ENCODE measurements at regions not wholly inside any gene's neighbourhood (a gene's known extent, or its start where the extent isn't known, plus 50 kb on each side); places are given as distances from the start of the nearest gene placed in this dataset.

DNA sequence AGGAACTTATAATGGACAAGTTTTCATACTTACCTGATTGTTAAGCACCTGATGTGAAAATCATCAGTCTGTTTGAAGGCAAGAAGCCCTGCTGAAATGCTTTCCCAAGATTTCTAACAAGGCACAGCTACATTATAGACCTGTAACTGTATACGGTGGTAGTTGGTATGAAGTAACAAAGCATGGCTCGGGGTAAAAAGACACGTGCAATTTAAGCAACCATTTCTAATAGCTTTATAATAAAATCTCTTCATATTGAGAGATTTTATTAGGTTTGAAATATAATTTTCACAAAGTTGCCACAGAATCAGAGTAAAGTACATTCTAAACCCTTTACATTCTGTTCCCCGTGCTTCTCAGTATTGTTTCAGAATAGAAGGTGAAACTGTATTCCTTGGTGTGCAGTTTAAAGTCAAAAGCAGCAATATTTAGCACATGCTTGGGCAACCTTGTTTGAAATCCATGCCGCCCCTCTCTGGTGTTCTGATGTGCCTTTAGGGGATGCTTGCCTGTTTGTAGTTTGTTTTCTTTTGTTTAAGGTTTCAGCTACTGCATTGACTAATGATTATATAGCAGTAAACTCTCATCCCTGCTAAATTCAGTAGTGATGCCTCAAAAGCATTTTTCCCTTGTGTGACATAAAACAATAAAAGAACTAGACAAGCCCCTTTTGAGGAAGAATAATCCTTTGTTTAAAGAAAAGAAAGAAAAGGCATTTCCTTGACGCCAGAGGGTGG, 125.2 kb upstream of the OBI1 start (continued):
- TF ChIP-seq ZNF791 (tag by site-specific recombination; IDR thresholded peaks at IDR 0.05) (no peak), ZBTB17 (tag by site-specific recombination; IDR thresholded peaks at IDR 0.05) (no peak), OSR2 (tag by site-specific recombination; IDR thresholded peaks at IDR 0.05) (peak; percentile 66; the same call in 1 of the 2 replicates)

GRCh38 chr13:78780708-78781107, 121.8 kb upstream of the OBI1 start:
- TF ChIP-seq ZNF843 (tag by site-specific recombination; IDR thresholded peaks at IDR 0.05) = peak; percentile 80; the same call in 1 of the 2 replicates
- peak; percentile 52; the same call in 1 of the 2 replicates for TF ChIP-seq TCF7L2 (IDR thresholded peaks at IDR 0.05; ENCODE audit: borderline replicate concordance, low read depth, low read length)
- TF ChIP-seq PRDM4 (tag by site-specific recombination; IDR thresholded peaks at IDR 0.05) = peak; percentile 84
- peak; percentile 21; the same call in 1 of the 2 replicates for TF ChIP-seq OSR2 (tag by site-specific recombination; IDR thresholded peaks at IDR 0.05)
- TF ChIP-seq, protein P1, sequence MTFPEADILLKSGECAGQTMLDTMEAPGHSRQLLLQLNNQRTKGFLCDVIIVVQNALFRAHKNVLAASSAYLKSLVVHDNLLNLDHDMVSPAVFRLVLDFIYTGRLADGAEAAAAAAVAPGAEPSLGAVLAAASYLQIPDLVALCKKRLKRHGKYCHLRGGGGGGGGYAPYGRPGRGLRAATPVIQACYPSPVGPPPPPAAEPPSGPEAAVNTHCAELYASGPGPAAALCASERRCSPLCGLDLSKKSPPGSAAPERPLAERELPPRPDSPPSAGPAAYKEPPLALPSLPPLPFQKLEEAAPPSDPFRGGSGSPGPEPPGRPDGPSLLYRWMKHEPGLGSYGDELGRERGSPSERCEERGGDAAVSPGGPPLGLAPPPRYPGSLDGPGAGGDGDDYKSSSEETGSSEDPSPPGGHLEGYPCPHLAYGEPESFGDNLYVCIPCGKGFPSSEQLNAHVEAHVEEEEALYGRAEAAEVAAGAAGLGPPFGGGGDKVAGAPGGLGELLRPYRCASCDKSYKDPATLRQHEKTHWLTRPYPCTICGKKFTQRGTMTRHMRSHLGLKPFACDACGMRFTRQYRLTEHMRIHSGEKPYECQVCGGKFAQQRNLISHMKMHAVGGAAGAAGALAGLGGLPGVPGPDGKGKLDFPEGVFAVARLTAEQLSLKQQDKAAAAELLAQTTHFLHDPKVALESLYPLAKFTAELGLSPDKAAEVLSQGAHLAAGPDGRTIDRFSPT (tag by site-specific recombination; IDR thresholded peaks at IDR 0.05) = peak; percentile 33; the same call in 1 of the 2 replicates
- no peak for TF ChIP-seq ZBTB20 (tag by site-specific recombination; IDR thresholded peaks at IDR 0.05)
- TF ChIP-seq ZNF558 (tag by site-specific recombination; IDR thresholded peaks at IDR 0.05) = no peak
- peak; percentile 16; the same call in 1 of the 2 replicates for TF ChIP-seq ZNF561 (tag by site-specific recombination; IDR thresholded peaks at IDR 0.05; ENCODE audit: borderline replicate concordance)
- TF ChIP-seq ZNF670 (tag by site-specific recombination; IDR thresholded peaks at IDR 0.05; ENCODE audit: low read depth) = no peak
- peak; percentile 47; the same call in 1 of the 2 replicates for TF ChIP-seq TRIM28 (IDR thresholded peaks at IDR 0.05; ENCODE audit: borderline replicate concordance, low read length)
- no peak for TF ChIP-seq GLIS2 (tag by site-specific recombination; IDR thresholded peaks at IDR 0.05)
- peak; percentile 94 for TF ChIP-seq FEZF1 (tag by site-specific recombination; IDR thresholded peaks at IDR 0.05)
- no peak for TF ChIP-seq ZNF473 (tag by site-specific recombination; IDR thresholded peaks at IDR 0.05)
- peak; percentile 23; the same call in 1 of the 2 replicates for TF ChIP-seq ZNF580 (tag by site-specific recombination; IDR thresholded peaks at IDR 0.05)
- Histone ChIP-seq H3K36me3 (ENCODE audit: control insufficient read depth in 2 of 2, insufficient read depth in 1 of 2, low read length in 2 of 2) (no peaks in the 10 kb centered on the region), H3K4me3 (ENCODE audit: low read depth, low read length) (no peak overlapping the region), H3K27ac (ENCODE audit: extremely low read depth, low read depth, low read length) (no peak overlapping the region), H3K9me3 (ENCODE audit: control insufficient read depth, insufficient read depth, low read depth, low read length) (no peaks in the 10 kb centered on the region), H3K4me1 (ENCODE audit: control insufficient read depth, insufficient read depth, low read length) (no peaks in the 10 kb centered on the region)
- POLR2A ChIA-PET = no interaction called here
- CTCF ChIA-PET = no interaction called here

- Histone ChIP-seq H3K4me1 (ENCODE audit: control insufficient read depth, insufficient read depth, low read length) (no peaks in the 10 kb centered on the region), H3K27ac (ENCODE audit: extremely low read depth, low read depth, low read length) (no peak overlapping the region), H3K4me3 (ENCODE audit: low read depth, low read length) (no peak overlapping the region), H3K9me3 (ENCODE audit: control insufficient read depth, insufficient read depth, low read depth, low read length) (no peaks in the 10 kb centered on the region), H3K36me3 (ENCODE audit: control insufficient read depth in 2 of 2, insufficient read depth in 1 of 2, low read length in 2 of 2) (no peaks in the 10 kb centered on the region)
- CTCF ChIA-PET = no interaction called here
- POLR2A ChIA-PET = no interaction called here
- TF ChIP-seq GLI2 (tag by site-specific recombination; IDR thresholded peaks at IDR 0.05; ENCODE audit: borderline replicate concordance, low read depth) (no peak), ZNF114 (tag by site-specific recombination; IDR thresholded peaks at IDR 0.05) (no peak), BCL11B (tag by site-specific recombination; IDR thresholded peaks at IDR 0.05; ENCODE audit: low read depth) (no peak), ZNF169 (tag by site-specific recombination; IDR thresholded peaks at IDR 0.05) (no peak), CTCF (tag by site-specific recombination; IDR thresholded peaks at IDR 0.05) (no peak), ZNF791 (tag by site-specific recombination; IDR thresholded peaks at IDR 0.05) (no peak), ZNF610 (tag by site-specific recombination; IDR thresholded peaks at IDR 0.05; ENCODE audit: borderline replicate concordance) (no peak), REPIN1 (tag by site-specific recombination; IDR thresholded peaks at IDR 0.05; ENCODE audit: low read depth) (no peak)
- TF ChIP-seq, protein P2, sequence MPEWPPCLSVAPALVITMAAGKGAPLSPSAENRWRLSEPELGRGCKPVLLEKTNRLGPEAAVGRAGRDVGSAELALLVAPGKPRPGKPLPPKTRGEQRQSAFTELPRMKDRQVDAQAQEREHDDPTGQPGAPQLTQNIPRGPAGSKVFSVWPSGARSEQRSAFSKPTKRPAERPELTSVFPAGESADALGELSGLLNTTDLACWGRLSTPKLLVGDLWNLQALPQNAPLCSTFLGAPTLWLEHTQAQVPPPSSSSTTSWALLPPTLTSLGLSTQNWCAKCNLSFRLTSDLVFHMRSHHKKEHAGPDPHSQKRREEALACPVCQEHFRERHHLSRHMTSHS (tag by site-specific recombination; IDR thresholded peaks at IDR 0.05) = no peak
These were observed 120.7 kb upstream of the OBI1 start for GRCh38 chr13:78779608-78780007.
